Loucy (cell line): ENCODE measurements at regions not wholly inside any gene's neighbourhood (a gene's known extent, or its start where the extent isn't known, plus 50 kb on each side); places are given as distances from the start of the nearest gene placed in this dataset.

Source experiments
- EZH2phosphoT487 ChIP-seq: fragments of 200-600 bp; IDR thresholded peaks from 2 replicates; pipeline ENCODE4 v1.6.1; 2018; ENCODE audit warnings: antibody characterized with exemption, mild to moderate bottlenecking, moderate library complexity, borderline replicate concordance
- TF ChIP-seq, protein P1 (sequence below): fragments of 200-600 bp; sonication (generic); conservative IDR thresholded peaks from 2 replicates; pipeline ENCODE4 v1.5.1; 2014; ENCODE audit warnings: mild to moderate bottlenecking, antibody characterized with exemption, low read length

GRCh38 chr11:96763244-96763643, 373.4 kb downstream of the JRKL start:
- TF ChIP-seq, protein P1, sequence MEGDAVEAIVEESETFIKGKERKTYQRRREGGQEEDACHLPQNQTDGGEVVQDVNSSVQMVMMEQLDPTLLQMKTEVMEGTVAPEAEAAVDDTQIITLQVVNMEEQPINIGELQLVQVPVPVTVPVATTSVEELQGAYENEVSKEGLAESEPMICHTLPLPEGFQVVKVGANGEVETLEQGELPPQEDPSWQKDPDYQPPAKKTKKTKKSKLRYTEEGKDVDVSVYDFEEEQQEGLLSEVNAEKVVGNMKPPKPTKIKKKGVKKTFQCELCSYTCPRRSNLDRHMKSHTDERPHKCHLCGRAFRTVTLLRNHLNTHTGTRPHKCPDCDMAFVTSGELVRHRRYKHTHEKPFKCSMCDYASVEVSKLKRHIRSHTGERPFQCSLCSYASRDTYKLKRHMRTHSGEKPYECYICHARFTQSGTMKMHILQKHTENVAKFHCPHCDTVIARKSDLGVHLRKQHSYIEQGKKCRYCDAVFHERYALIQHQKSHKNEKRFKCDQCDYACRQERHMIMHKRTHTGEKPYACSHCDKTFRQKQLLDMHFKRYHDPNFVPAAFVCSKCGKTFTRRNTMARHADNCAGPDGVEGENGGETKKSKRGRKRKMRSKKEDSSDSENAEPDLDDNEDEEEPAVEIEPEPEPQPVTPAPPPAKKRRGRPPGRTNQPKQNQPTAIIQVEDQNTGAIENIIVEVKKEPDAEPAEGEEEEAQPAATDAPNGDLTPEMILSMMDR: no peak
- TF ChIP-seq EZH2phosphoT487: no peak
